SJSA1 (cell line): ENCODE measurements at regions not wholly inside any gene's neighbourhood (a gene's known extent, or its start where the extent isn't known, plus 50 kb on each side); places are given as distances from the start of the nearest gene placed in this dataset.

Experiments used
- DNase-seq, 2 experiments: peaks; one replicate each; pipeline ENCODE4 v3.0.0-alpha.2; 2015 to 2020; ENCODE audit warnings: low spot score in 2 of 2, low read depth in 1 of 2
- H3K27ac ChIP-seq: fragments of 250-450 bp; sonication (Bioruptor Pico); 2 replicates; pipeline ENCODE4 v1.5.1; 2020; ENCODE audit warnings: mild to moderate bottlenecking, moderate library complexity
- H3K27me3 ChIP-seq: fragments of 250-450 bp; sonication (Bioruptor Pico); replicated peaks from 2 replicates; pipeline ENCODE4 v1.5.1; 2020; ENCODE audit warnings: mild to moderate bottlenecking, moderate library complexity
- H3K36me3 ChIP-seq: fragments of 250-450 bp; sonication (Bioruptor Pico); 2 replicates; pipeline ENCODE4 v1.5.1; 2020; ENCODE audit warnings: mild to moderate bottlenecking
- H3K4me1 ChIP-seq: fragments of 250-450 bp; sonication (Bioruptor Pico); replicated peaks from 2 replicates; pipeline ENCODE4 v1.6.1; 2021; ENCODE audit warnings: mild to moderate bottlenecking
- H3K4me3 ChIP-seq: fragments of 250-450 bp; sonication (Bioruptor Pico); 2 replicates; pipeline ENCODE4 v1.5.1; 2020; ENCODE audit warnings: mild to moderate bottlenecking
- H3K9me3 ChIP-seq: fragments of 250-450 bp; sonication (Bioruptor Pico); replicated peaks from 2 replicates; pipeline ENCODE4 v1.5.1; 2020; ENCODE audit warnings: mild to moderate bottlenecking

DNA sequence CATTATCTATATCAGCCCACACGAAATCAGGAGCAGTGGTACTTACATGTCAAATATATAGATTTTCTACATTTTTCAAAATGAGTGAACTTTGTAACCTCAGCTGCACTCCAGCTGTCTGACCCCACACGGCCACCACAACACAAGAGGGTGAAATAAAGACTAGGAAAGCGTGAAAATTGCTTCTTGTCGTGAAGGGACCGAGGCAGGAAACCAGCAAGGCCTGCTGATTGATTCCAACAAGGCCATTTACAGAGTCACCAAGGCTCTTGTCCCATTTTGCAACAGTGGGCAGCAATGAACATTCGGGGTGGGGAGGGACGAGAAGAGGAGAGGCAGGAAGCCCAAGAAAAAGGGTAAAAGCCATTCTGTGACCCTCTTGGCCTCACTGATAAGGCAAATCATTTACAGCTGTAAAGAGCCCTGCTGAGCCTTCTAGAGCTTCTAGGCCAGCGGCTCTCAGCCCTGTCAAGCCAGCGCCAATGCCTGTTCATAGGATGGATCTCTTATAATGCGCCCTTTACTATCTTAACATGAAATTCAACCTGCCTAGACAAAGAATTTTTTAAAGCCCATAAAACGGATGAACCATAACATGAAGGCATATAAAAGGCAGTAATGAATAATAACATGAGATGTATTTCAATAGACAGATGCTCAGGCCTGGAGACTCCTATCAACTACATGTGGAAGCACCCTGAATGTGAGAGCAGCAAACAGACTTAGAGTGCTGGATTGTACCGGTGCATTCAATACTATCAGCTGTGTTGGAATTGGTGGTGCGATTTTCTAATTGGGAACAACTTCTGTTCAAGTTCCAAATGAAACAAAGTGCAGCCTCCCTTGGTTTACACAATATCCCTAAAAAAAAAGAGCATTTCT is 269.0 kb downstream of the CDCA7 start:
- Histone ChIP-seq H3K9me3 (no peaks in the 10 kb centered on the region), H3K27ac (no peak overlapping the region), H3K4me3 (no peak overlapping the region), H3K4me1 (no peaks in the 10 kb centered on the region), H3K27me3 (no peaks in the 10 kb centered on the region), H3K36me3 (no peaks in the 10 kb centered on the region)
- DNase-seq = no peak

DNA sequence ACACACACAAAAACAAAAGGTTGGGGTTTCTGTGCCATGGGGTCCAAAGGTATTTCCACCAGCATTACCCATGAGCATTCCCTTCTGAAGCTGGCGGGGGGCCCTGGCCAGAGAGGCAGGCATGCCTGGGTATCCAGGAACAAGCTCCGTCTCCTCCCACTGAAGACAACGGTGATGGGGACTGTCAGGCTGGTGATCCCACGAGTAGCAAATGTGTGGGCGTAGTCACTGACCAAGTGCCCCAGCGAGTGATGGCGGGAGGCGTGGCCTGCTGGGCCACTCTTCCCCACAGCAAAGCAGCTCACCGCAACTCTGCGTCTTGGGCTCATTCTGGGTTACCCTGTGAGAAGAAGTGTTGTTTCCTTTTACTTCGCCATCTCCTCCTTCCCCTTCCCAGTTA is 270.6 kb downstream of the CDCA7 start:
- Histone ChIP-seq H3K27me3 (no peaks in the 10 kb centered on the region), H3K4me1 (no peaks in the 10 kb centered on the region), H3K27ac (no peak overlapping the region), H3K4me3 (no peak overlapping the region), H3K36me3 (no peaks in the 10 kb centered on the region), H3K9me3 (no peaks in the 10 kb centered on the region)
- DNase-seq = no peak

DNA sequence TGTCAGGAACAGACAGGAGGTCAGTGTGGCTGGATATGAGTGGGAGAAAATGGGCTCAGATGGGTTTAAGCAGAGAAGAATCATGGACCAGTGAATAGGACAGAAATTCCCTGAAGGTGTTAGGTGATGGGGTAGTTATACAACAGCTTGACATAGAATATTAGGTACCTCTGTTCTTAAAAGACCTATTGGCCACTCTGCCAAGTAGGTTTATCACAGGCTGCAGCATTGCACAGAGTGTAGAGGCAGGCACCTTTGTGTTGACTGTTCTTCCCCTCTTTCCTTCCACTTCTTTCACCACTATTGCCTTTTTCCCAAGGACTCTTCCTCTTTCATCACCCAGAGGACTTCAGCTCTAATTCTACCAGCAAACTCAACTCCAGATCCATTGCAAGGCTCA is 274.4 kb downstream of the CDCA7 start:
- Histone ChIP-seq H3K27ac (no peak overlapping the region), H3K27me3 (no peaks in the 10 kb centered on the region), H3K9me3 (no peaks in the 10 kb centered on the region), H3K36me3 (no peaks in the 10 kb centered on the region), H3K4me3 (no peak overlapping the region), H3K4me1 (0 out of 2 replicates have a peak, but pooled peaks cover 5% of the 10 kb centered on the region)
- no peak for DNase-seq

DNA sequence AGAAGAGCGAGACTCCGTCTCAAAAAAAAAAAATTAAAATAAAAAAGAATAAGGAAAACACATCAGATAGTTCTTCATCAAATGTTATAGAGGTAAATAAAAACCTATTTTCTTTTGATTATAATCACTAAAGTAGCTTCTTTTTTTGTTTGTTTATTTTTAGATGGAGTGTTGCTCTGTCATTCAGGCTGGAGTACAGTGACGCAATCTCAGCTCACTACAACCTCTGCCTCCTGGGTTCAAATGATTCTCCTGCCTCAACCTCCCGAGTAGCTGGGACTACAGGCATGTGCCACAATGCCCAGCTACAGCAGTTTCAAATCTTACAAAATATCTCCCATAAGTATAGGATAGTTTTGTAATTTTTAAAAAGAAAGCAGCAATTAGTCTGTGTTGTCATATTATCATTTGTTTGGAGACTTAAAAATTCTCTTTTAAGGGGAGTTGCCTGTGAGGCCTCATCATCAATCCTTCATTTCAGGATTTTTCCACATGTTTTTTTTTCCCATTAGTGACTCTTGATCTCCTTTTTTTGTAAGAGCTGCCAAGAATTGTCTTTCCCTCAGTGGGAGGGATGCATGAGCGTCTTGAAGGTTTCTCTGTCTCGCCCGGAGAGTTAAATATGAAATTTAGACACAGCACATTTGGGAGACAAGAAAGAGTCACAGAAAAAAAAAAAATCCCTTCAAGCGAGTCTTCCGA is 275.9 kb downstream of the CDCA7 start:
- H3K36me3 ChIP-seq = no peaks in the 10 kb centered on the region
- no peak for DNase-seq
- H3K4me3 ChIP-seq = no peak overlapping the region
- H3K9me3 ChIP-seq = no peaks in the 10 kb centered on the region
- no peaks in the 10 kb centered on the region for H3K27me3 ChIP-seq
- 0 out of 2 replicates have a peak, but pooled peaks cover 5% of the 10 kb centered on the region for H3K4me1 ChIP-seq
- no peak overlapping the region for H3K27ac ChIP-seq

DNA sequence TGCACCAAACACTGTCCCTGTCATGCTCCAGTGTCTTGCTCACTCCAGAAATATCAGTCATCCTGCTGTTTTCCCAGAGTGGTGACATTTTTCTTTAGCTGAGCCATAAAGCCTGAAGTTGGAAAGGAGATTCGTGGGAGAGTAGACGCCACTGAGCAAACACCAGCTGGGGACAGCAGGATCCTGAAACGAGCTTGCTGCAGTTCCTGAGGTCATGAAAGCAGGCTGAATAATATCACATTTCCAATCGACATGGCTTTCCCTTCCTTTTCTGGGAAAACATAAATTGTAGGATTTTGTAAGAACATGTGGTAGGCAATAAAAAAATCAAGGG is 276.4 kb downstream of the CDCA7 start:
- Histone ChIP-seq H3K27ac (no peak overlapping the region), H3K9me3 (no peaks in the 10 kb centered on the region), H3K4me3 (no peak overlapping the region), H3K36me3 (no peaks in the 10 kb centered on the region), H3K27me3 (no peaks in the 10 kb centered on the region), H3K4me1 (0 out of 2 replicates have a peak, but pooled peaks cover 5% of the 10 kb centered on the region)
- peak in 1 of 2 experiments; percentile 19 for DNase-seq

DNA sequence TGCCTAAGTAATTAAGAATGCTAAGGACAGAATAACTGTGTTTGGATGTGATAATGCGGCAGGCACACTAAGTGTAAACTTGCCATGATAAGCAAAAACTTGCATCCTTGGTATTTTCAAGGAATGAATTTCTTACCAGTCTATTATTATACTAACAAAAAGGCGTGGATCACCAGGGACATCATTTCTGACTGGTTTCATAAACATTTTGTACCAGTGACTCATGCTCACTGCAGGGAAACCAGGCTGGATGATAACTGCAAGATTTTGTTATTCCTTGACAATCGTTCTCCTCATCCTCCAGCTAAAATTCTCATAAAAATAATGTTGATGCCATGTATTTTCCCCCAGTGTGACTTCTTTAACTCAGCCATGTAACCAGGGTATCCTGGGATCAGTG is 289.5 kb downstream of the CDCA7 start:
- H3K27me3 ChIP-seq = no peaks in the 10 kb centered on the region
- H3K27ac ChIP-seq = no peak overlapping the region
- no peaks in the 10 kb centered on the region for H3K36me3 ChIP-seq
- H3K4me3 ChIP-seq = no peak overlapping the region
- H3K9me3 ChIP-seq = no peaks in the 10 kb centered on the region
- DNase-seq = no peak
- H3K4me1 ChIP-seq = peaks cover 5% of the 10 kb centered on the region; the same call in 1 of the 2 replicates

- Histone ChIP-seq H3K36me3 (no peaks in the 10 kb centered on the region), H3K9me3 (no peaks in the 10 kb centered on the region; the same call in none of the 2 replicates), H3K27me3 (no peaks in the 10 kb centered on the region), H3K27ac (no peak overlapping the region), H3K4me3 (no peak overlapping the region), H3K4me1 (peaks cover 19% of the 10 kb centered on the region)
- DNase-seq = no peak
These were observed 293.1 kb downstream of the CDCA7 start for GRCh38 chr2:173647681-173648311.

- DNase-seq = no peak
- no peaks in the 10 kb centered on the region for H3K36me3 ChIP-seq
- H3K4me3 ChIP-seq = no peak overlapping the region
- H3K27me3 ChIP-seq = no peaks in the 10 kb centered on the region
- no peaks in the 10 kb centered on the region; the same call in none of the 2 replicates for H3K9me3 ChIP-seq
- peaks cover 24% of the 10 kb centered on the region for H3K4me1 ChIP-seq
- no peak overlapping the region for H3K27ac ChIP-seq
These were observed 294.1 kb downstream of the CDCA7 start for GRCh38 chr2:173648816-173649215.

GRCh38 chr2:173649527-173650219 is 295.0 kb downstream of the CDCA7 start:
- Histone ChIP-seq H3K9me3 (no peaks in the 10 kb centered on the region; the same call in none of the 2 replicates), H3K4me1 (peaks cover 22% of the 10 kb centered on the region), H3K27ac (no peak overlapping the region), H3K27me3 (no peaks in the 10 kb centered on the region), H3K36me3 (no peaks in the 10 kb centered on the region), H3K4me3 (no peak overlapping the region)
- no peak for DNase-seq

- Histone ChIP-seq H3K9me3 (no peaks in the 10 kb centered on the region; the same call in none of the 2 replicates), H3K4me1 (peaks cover 22% of the 10 kb centered on the region), H3K36me3 (no peaks in the 10 kb centered on the region), H3K4me3 (no peak overlapping the region), H3K27ac (peak overlapping the region; percentile 98), H3K27me3 (no peaks in the 10 kb centered on the region)
- DNase-seq = no peak
These were observed 297.2 kb downstream of the CDCA7 start for GRCh38 chr2:173651891-173652290.

- Histone ChIP-seq H3K36me3 (no peaks in the 10 kb centered on the region), H3K9me3 (no peaks in the 10 kb centered on the region; the same call in none of the 2 replicates), H3K4me3 (no peak overlapping the region), H3K4me1 (peaks cover 22% of the 10 kb centered on the region), H3K27ac (peak overlapping the region; percentile 98), H3K27me3 (no peaks in the 10 kb centered on the region)
- peak; percentile 79 to 89 for DNase-seq
These were observed 297.6 kb downstream of the CDCA7 start for GRCh38 chr2:173652311-173652710.

GRCh38 chr2:173652767-173653431 is 298.2 kb downstream of the CDCA7 start:
- peak; percentile 91 to 95 for DNase-seq
- Histone ChIP-seq H3K9me3 (no peaks in the 10 kb centered on the region; the same call in none of the 2 replicates), H3K4me3 (no peak overlapping the region), H3K36me3 (no peaks in the 10 kb centered on the region), H3K4me1 (peaks cover 26% of the 10 kb centered on the region), H3K27me3 (no peaks in the 10 kb centered on the region), H3K27ac (peak overlapping the region; percentile 98)

GRCh38 chr2:173653432-173653805 is 298.7 kb downstream of the CDCA7 start:
- no peak for DNase-seq
- peaks cover 31% of the 10 kb centered on the region for H3K4me1 ChIP-seq
- no peaks in the 10 kb centered on the region; the same call in none of the 2 replicates for H3K9me3 ChIP-seq
- H3K4me3 ChIP-seq = no peak overlapping the region
- H3K36me3 ChIP-seq = no peaks in the 10 kb centered on the region
- H3K27ac ChIP-seq = peak overlapping the region; percentile 98
- H3K27me3 ChIP-seq = no peaks in the 10 kb centered on the region
